SK-N-SH (cell line): ENCODE measurements at regions not wholly inside any gene's neighbourhood (a gene's known extent, or its start where the extent isn't known, plus 50 kb on each side); places are given as distances from the start of the nearest gene placed in this dataset.

Source experiments
- CTCF ChIA-PET: fragments of 300-600, 350-600 bp; formaldehyde crosslinking; extraction: SDS; loops from one replicate; lab custom pipeline; 2021; lab: Yijun Ruan, JAX
- POLR2A ChIA-PET: fragments of 350-600 bp; sonication (Branson Sonifier 250); formaldehyde crosslinking; extraction: SDS; loops from one replicate; lab custom pipeline; 2020; ENCODE audit warnings: antibody characterized with exemption, inconsistent platforms; lab: Yijun Ruan, JAX
- DNase-seq: peaks from one replicate; pipeline ENCODE4 v3.0.0; 2012
- H2AFZ ChIP-seq: fragments of 200-600 bp; sonication (generic); 2 replicates; pipeline ENCODE4 v1.8.1; 2016; ENCODE audit warnings: antibody characterized with exemption, mild to moderate bottlenecking, low read depth
- H3F3A ChIP-seq: fragments of 200-600 bp; sonication (generic); replicated peaks from 2 replicates; pipeline ENCODE3; 2016; ENCODE audit warnings: antibody characterized with exemption, mild to moderate bottlenecking; ENCODE audit not compliant: insufficient read depth
- H3K27ac ChIP-seq, 2 experiments: fragments of 200-500 bp in 1 of 2; fragments of 200-600 bp in 1 of 2; sonication (Bioruptor generic) in 1 of 2; sonication (generic), shearing (Covaris generic) in 1 of 2; 2 replicates each; pipeline versions ENCODE4 v1.5.1 to v1.6.1; 2014 to 2016; ENCODE audit warnings: low read depth in 2 of 2, inconsistent platforms in 1 of 2, low read length in 1 of 2, mild to moderate bottlenecking in 1 of 2, mixed read lengths in 1 of 2
- H3K27me3 ChIP-seq: fragments of 200-600 bp; sonication (generic), shearing (Covaris generic); 2 replicates; pipeline ENCODE4 v1.6.1; 2016; ENCODE audit warnings: mixed run types; ENCODE audit not compliant: insufficient read depth
- H3K36me3 ChIP-seq, 2 experiments: fragments of 200-500 bp in 1 of 2; fragments of 200-600 bp in 1 of 2; sonication (Bioruptor generic) in 1 of 2; sonication (generic) in 1 of 2; replicated peaks in 1 of 2; 2 replicates each; pipeline versions ENCODE3 to v1.5.1; 2014 to 2016; ENCODE audit warnings: low read length in 1 of 2, mild to moderate bottlenecking in 1 of 2; ENCODE audit not compliant: insufficient read depth in 2 of 2, control insufficient read depth in 1 of 2
- H3K4me1 ChIP-seq, 2 experiments: fragments of 200-500 bp in 1 of 2; fragments of 200-600 bp in 1 of 2; sonication (Bioruptor generic) in 1 of 2; sonication (generic), shearing (Covaris generic) in 1 of 2; 2 replicates each; pipeline versions ENCODE4 v1.5.1 to v1.6.1; 2014 to 2016; ENCODE audit warnings: low read depth in 1 of 2, low read length in 1 of 2, mixed run types in 1 of 2; ENCODE audit not compliant: insufficient read depth in 2 of 2, control insufficient read depth in 1 of 2
- H3K4me2 ChIP-seq: fragments of 200-600 bp; sonication (generic), shearing (Covaris generic); 2 replicates; pipeline ENCODE4 v1.6.1; 2017; ENCODE audit warnings: mixed run types
- H3K4me3 ChIP-seq, 2 experiments: fragments of 200-500 bp in 1 of 2; fragments of 200-600 bp in 1 of 2; sonication (Bioruptor generic) in 1 of 2; sonication (generic), shearing (Covaris generic) in 1 of 2; 2 replicates each; pipeline versions ENCODE4 v1.5.1 to v1.8.1; 2014 to 2016; ENCODE audit warnings: low read depth in 2 of 2, inconsistent platforms in 1 of 2, low read length in 1 of 2, mild to moderate bottlenecking in 1 of 2, mixed read lengths in 1 of 2, moderate library complexity in 1 of 2
- H3K79me2 ChIP-seq: fragments of 200-600 bp; sonication (generic); 2 replicates; pipeline ENCODE4 v1.8.1; 2017; ENCODE audit warnings: mild to moderate bottlenecking; ENCODE audit not compliant: insufficient read depth
- H3K9ac ChIP-seq: fragments of 200-600 bp; sonication (generic); 2 replicates; pipeline ENCODE4 v1.6.1; 2017; ENCODE audit warnings: mixed run types
- H3K9me2 ChIP-seq: fragments of 200-600 bp; sonication (generic); 2 replicates; pipeline ENCODE4 v1.6.1; 2017; ENCODE audit warnings: mixed run types
- H3K9me3 ChIP-seq: fragments of 200-600 bp; sonication (generic); 2 replicates; pipeline ENCODE4 v1.6.1; 2017; ENCODE audit warnings: mixed run types, mild to moderate bottlenecking, moderate library complexity
- H4K20me1 ChIP-seq: fragments of 200-600 bp; sonication (generic); 2 replicates; pipeline ENCODE4 v1.6.1; 2017; ENCODE audit warnings: mild to moderate bottlenecking, mixed run types; ENCODE audit not compliant: insufficient read depth
- EP300 ChIP-seq, 2 experiments: IDR thresholded peaks; 2 replicates each; pipeline versions ENCODE4 v1.4.0 to v1.6.1; 2012; ENCODE audit warnings: borderline replicate concordance in 1 of 2, low read depth in 1 of 2, low read length in 1 of 2
- FOXM1 ChIP-seq: IDR thresholded peaks from 2 replicates; pipeline ENCODE4 v1.4.0; 2012; ENCODE audit warnings: low read depth, mild to moderate bottlenecking
- GABPA ChIP-seq: IDR thresholded peaks from 2 replicates; pipeline ENCODE4 v1.4.0; 2012; ENCODE audit warnings: low read depth, mild to moderate bottlenecking
- GATA2 ChIP-seq: sonication (generic); formaldehyde crosslinking; IDR thresholded peaks from 2 replicates; pipeline ENCODE4 v1.5.0; 2020; ENCODE audit warnings: mild to moderate bottlenecking, missing genetic modification reagents
- JUND ChIP-seq: IDR thresholded peaks from 2 replicates; pipeline ENCODE4 v1.4.0; 2012
- MAX ChIP-seq: IDR thresholded peaks from 2 replicates; pipeline ENCODE4 v1.4.0; 2012; ENCODE audit warnings: low read depth
- MEF2A ChIP-seq: IDR thresholded peaks from 2 replicates; pipeline ENCODE4 v1.4.0; 2012; ENCODE audit warnings: low read depth, borderline replicate concordance
- MXI1 ChIP-seq: IDR thresholded peaks from 2 replicates; pipeline ENCODE4 v1.6.1; 2012; ENCODE audit warnings: mild to moderate bottlenecking, low read depth, low read length, improper control_type of control experiment
- NRF1 ChIP-seq: IDR thresholded peaks from 2 replicates; pipeline ENCODE4 v1.6.1; 2012; ENCODE audit warnings: low read depth, mild to moderate bottlenecking, low read length
- PBX3 ChIP-seq: IDR thresholded peaks from 2 replicates; pipeline ENCODE4; 2012
- RAD21 ChIP-seq: IDR thresholded peaks from 2 replicates; pipeline ENCODE4 v1.6.1; 2012; ENCODE audit warnings: mild to moderate bottlenecking, low read length
- REST ChIP-seq: IDR thresholded peaks from 2 replicates; pipeline ENCODE4 v1.6.1; 2012; ENCODE audit warnings: mild to moderate bottlenecking, low read depth, low read length, moderate library complexity
- SIN3A ChIP-seq: IDR thresholded peaks from 2 replicates; pipeline ENCODE4 v1.6.1; 2012; ENCODE audit warnings: low read depth, mild to moderate bottlenecking, low read length, moderate library complexity, borderline replicate concordance
- TAF1 ChIP-seq: IDR thresholded peaks from 2 replicates; pipeline ENCODE4 v1.6.1; 2012; ENCODE audit warnings: low read depth, mild to moderate bottlenecking, low read length, moderate library complexity, borderline replicate concordance
- TCF12 ChIP-seq: IDR thresholded peaks from 2 replicates; pipeline ENCODE4 v1.4.0; 2012
- TEAD4 ChIP-seq: IDR thresholded peaks from 2 replicates; pipeline ENCODE4 v1.4.0; 2012; ENCODE audit warnings: mild to moderate bottlenecking, borderline replicate concordance; ENCODE audit not compliant: insufficient read depth
- USF2 ChIP-seq: fragments of 150-350 bp; IDR thresholded peaks from 2 replicates; pipeline ENCODE4 v1.6.1; 2017; ENCODE audit warnings: antibody characterized with exemption, low read length, low read depth, borderline replicate concordance
- YY1 ChIP-seq: IDR thresholded peaks from 2 replicates; pipeline ENCODE4 v1.4.0; 2012; ENCODE audit warnings: low read depth, mild to moderate bottlenecking
- ZBTB33 ChIP-seq: IDR thresholded peaks from 2 replicates; pipeline ENCODE4 v1.4.0; 2012; ENCODE audit warnings: low read depth, borderline replicate concordance
- WGBS: methylation state at CpG from one replicate; pipeline ENCODE4 v1.1.6; 2017; ENCODE audit warnings: low lambda C conversion rate; 5-methylcytosine and 5-hydroxymethylcytosine counted together

- ChIA-PET POLR2A (no interaction called here), CTCF (no interaction called here)
- DNase-seq, result no peak
- Histone ChIP-seq H3K9me2 (no peaks in the 10 kb centered on the region), H3K4me2 (no peak overlapping the region), H4K20me1 (no peaks in the 10 kb centered on the region), H3K79me2 (no peaks in the 10 kb centered on the region), H3K9ac (no peak overlapping the region), H3K4me1 (no peaks in the 10 kb centered on the region), H2AFZ (no peak overlapping the region), H3F3A (no peaks in the 10 kb centered on the region), H3K9me3 (no peaks in the 10 kb centered on the region), H3K27ac (no peak overlapping the region), H3K27me3 (no peaks in the 10 kb centered on the region), H3K36me3 (no peaks in the 10 kb centered on the region), H3K4me3 (no peak overlapping the region)
- TF ChIP-seq GABPA, result no peak
- no peak for TF ChIP-seq TEAD4
- TF ChIP-seq NRF1, result no peak
- no peak for TF ChIP-seq MEF2A
- TF ChIP-seq GATA2 (CRISPR knock-in tag), result no peak
- TF ChIP-seq RAD21, result no peak
- no peak for TF ChIP-seq TAF1
- TF ChIP-seq YY1, result no peak
- TF ChIP-seq USF2, result no peak
- TF ChIP-seq MAX, result no peak
- TF ChIP-seq SIN3A, result no peak
- WGBS, result 39% methylated on average over 3 of the region's 3 CpGs
Observed at GRCh38 chr6:163646866-163647265, 232.3 kb downstream of the QKI start.

GRCh38 chr6:163646133-163646532, 231.6 kb downstream of the QKI start:
- H3K4me2 ChIP-seq, result no peak overlapping the region
- no peaks in the 10 kb centered on the region for H4K20me1 ChIP-seq
- ChIA-PET POLR2A (no interaction called here), CTCF (no interaction called here)
- H3K27ac ChIP-seq, result no peak overlapping the region
- H2AFZ ChIP-seq, result no peak overlapping the region
- H3K9me3 ChIP-seq, result no peaks in the 10 kb centered on the region
- no peaks in the 10 kb centered on the region for H3K9me2 ChIP-seq
- no peaks in the 10 kb centered on the region for H3K27me3 ChIP-seq
- H3F3A ChIP-seq, result no peaks in the 10 kb centered on the region
- no peaks in the 10 kb centered on the region for H3K79me2 ChIP-seq
- no peaks in the 10 kb centered on the region for H3K36me3 ChIP-seq
- DNase-seq, result no peak
- no peak overlapping the region for H3K4me3 ChIP-seq
- no peaks in the 10 kb centered on the region for H3K4me1 ChIP-seq
- no peak overlapping the region for H3K9ac ChIP-seq
- 78% methylated on average over 9 of the region's 9 CpGs for WGBS
- TF ChIP-seq EP300 (IDR thresholded peaks at IDR 0.05; ENCODE audit: borderline replicate concordance in 1 of 2, low read depth in 1 of 2, low read length in 1 of 2) (no peak), TEAD4 (no peak), JUND (no peak), SIN3A (no peak), NRF1 (no peak), FOXM1 (no peak), USF2 (no peak), TCF12 (no peak), MXI1 (no peak), REST (no peak), PBX3 (no peak), ZBTB33 (no peak)
